CD1c-positive myeloid dendritic cell (primary cell): ENCODE measurements at regions not wholly inside any gene's neighbourhood (a gene's known extent, or its start where the extent isn't known, plus 50 kb on each side); places are given as distances from the start of the nearest gene placed in this dataset.
"Not testable (repeated sequence)": the region's sequence is repeated elsewhere in the genome, so short reads cannot be mapped to it uniquely, and the experiment has no call there.

ENCODE experiments used
- DNase-seq: peaks from one replicate; pipeline ENCODE4 v3.0.0-alpha.2; 2016; ENCODE audit errors: extremely low spot score

DNA sequence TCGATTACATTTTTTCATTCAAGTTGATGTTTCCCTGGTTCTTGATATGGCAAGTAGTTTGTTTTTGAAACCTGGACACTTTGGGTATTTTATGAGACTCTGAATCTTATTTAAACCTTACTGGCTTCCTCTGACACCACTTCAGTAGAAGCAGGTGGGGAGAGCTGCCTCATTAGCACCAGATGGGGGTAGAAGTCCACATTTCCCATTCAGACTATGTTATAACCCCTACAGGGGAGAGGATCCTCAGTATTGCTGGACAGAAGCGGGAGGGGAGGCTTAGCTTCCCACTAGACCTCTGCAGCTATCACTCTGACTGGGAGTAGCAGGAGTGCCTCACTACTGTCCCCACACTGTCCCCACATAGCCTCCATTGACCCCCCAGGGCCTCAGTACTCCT is 145.3 kb upstream of the SLC35G4 start:
- DNase-seq = no peak

DNA sequence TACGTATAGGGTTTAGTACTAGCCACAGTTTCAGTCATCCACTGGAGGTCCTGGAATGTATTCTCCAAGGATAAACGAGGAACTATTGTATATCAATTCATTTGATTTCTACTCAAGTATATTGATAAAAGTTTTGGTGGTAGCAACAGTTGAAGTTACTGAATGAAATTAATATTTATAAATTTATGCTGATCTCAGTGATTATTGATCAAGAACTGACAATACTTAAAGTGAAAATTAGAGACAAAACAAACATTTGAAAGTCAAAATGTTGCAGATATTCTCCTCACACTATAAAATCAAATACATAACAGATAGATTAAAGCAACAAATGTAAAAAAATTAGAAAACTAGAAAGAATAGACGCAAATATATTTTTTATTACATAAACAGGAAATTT is 150.9 kb upstream of the SLC35G4 start:
- DNase-seq = no peak

DNA sequence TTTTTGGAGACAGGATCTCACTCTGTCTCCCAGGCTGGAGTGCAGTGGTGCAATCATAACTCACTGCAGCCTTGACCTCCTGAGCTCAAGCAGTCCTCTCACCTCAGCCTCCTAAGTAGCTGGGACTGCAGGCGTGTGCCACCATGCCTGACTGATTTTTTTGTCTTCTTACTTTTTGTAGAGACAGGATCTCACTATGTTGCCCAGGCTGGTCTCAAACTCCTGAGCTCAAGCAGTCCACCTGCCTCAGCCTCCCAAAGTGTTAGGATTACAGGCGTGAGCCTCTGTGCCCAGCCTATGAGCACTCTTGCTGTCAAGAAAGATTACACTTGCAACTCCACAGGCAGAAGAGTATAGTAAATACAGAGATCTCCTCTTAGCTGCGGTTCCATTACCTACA is 151.5 kb upstream of the SLC35G4 start:
- DNase-seq = not testable (repeated sequence)

DNA sequence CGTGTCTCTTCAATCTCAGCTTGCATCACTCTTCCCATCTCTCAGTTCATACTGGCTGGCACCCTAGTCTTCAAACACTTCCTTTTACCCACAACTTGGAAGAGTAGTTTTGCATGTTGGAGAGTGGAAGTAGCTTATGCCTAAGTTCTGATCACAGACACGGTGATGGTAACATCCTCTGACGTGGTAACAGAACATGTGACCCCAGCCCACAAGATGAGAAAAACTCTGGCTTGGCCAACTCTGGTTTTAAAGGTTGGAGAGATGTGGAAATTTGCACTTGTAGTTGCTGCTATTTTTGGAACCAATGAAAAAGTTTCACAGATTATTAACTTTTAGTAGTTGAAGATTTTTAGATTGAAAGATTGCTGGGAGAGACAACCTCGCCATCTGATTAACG is 155.4 kb upstream of the SLC35G4 start:
- DNase-seq = no peak

DNA sequence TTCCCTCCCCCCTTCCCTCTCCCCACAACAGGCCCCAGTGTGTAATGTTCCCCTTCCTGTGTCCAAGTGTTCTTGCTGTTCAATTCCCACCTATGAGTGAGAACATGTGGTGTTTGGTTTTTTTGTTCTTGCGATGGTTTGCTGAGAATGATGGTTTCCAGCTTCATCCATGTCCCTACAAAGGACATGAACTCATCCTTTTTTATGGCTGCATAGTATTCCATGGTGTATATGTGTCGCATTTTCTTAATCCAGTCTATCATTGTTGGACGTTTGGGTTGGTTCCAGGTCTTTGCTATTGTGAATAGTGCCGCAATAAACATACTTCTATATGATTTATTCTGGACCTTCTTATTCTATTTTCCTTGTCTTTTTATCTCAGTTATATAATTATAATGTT is 165.2 kb upstream of the SLC35G4 start:
- not testable (repeated sequence) for DNase-seq

DNA sequence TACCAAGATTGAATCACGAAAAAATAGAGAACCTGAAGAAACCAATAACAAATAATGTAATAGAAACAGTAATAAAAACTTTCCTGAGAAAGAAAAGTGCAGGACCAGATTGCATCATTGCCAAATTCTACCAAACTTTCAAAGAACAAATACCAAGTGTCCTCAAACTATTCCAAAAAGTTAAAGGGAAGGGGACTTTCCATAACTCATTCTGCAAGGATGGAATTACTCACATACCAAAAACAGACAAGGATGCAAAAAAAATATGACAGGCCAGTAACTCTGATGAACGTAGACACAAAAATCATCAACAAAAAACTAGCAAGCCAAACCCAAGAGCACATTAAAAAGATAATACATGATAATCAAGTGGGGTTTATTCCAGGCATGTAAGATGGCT is 172.3 kb upstream of the SLC35G4 start:
- DNase-seq = no peak

DNA sequence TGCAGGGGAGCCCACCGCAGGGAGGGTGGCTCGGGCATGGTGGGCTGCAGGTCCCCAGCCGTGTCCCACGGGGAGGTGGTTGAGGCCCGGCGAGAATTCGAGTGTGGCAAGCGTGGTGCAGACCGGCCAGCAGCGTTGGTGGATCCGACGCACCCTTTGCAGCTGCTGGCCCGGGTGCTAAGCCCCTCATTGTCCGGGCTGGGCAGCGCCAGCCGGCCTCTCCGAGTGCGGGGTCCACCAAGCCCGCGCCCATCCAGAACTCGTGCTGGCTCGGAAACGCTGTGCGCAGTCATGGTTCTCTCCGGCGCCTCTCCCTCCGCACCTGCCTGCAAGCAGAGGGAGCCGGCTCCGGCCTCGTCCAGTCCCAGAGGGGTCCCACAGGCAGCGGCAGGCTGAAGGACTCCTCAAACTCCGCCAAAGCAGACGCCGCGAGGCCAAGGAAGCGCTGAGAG is 177.0 kb upstream of the SLC35G4 start:
- no peak for DNase-seq

DNA sequence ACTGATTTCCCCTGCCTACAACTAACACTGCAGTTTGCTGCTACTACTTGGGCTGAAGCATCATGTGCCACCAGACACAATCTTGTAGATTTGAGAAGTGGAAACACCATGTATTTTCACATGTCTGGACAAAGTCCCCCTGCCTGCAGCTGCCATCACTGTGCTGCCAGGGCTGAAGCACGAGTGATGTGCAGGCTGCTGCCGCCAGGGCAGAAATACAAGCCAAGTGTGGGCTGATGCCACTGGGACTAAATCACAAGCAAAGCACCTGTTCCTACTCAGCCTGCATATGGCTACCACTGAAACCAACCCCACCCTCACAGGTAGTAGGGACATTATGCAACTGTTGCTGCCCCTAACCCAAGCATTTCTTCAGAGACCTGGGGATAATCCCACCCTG is 179.5 kb upstream of the SLC35G4 start:
- DNase-seq = no peak

DNA sequence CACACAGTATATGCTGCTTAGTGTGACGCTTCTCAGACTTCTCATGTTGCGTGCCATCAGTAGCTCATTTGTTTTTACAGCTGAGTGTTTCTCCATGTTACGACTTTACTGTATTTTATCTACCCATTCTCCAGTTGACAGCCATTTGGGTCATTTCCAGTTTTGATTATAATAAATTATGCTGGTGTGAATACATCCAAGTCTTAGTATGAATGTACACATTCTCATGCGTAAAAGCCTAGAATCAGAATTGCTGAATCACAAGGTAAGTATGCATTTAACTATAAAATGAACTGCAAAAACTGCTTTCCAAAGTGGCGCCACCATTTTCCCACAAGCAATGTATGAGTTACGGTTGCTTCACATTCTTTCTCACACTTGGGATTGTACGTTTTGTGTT is 184.2 kb upstream of the SLC35G4 start:
- no peak for DNase-seq

DNA sequence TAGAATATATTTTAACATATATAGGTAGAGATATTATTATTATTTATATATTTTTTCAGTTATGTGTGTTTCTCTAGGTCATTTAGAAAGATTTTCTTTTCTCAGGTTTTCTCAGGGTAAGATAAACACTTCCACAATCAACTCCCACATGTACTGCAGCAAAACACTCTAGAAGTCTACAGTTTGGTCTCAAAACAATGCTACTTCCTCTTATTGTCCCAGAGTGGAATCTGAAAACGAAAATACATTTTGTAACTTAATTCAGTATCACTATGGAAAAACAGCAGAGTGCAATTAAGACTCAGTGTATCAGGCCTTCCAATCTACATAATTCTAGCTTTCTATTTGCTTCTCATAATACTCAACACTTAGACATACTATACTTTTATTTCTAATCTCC is 190.1 kb upstream of the SLC35G4 start:
- peak; percentile 30 for DNase-seq

DNA sequence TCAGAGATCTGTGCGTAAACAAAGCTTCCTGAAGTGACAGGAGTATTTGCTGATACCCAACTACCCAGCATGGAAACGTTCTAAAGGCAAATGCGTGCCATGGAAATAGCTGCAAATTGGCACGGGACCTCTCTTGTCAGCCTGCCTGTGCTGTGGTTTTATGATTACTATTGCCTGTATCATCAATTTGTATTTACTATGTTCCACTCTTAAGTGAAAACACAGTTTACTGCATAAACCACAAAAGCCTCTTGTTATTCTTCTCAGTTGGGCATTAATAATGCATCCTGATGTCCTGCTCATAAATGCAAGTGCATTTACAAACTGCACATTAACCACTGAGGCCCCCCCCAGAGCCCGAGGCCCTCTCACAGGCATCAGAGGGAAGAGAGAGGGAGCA is 196.6 kb upstream of the SLC35G4 start:
- DNase-seq = no peak

DNA sequence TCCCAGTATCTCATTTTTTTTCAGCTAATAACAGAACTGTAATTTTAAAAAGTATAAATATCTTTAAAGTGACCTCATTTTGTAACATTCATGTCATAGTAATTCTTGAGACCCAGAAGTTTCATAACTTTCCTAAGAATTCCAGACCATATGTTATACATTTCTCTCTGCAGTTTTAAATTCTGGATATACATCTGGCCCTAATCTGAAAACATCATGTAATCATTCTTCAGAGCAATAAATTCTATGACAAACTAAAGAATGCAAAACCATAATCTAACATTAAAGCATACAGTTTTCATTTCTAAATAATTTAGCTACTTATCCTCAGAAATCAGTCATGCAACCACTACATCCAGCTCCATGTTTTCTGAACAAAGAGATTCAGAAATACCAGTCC is 198.3 kb upstream of the SLC35G4 start:
- no peak for DNase-seq

DNA sequence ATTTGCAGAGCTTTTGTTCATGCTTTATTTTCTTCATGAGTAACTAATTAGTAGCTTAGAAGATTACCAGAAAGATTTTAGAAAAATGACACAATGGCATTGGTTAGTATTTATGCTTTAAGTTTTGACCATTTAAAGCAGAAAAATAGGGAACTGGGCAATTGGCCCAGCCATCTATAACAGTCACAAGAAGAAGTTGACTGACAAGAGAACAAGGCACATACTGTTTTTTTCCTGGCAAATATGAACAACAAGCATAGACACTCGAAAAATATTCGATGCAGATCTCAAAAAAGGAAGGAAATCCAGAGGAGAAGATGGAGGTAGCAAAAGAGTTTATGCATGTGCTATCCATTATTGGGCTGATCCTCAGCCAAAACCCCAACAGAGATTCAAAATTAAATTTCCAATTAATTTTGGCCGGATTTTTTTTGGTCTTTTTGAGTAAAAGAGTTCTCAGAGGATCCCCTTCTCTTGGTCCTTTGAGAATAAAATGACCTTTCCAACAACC is 200.8 kb upstream of the SLC35G4 start:
- no peak for DNase-seq

DNA sequence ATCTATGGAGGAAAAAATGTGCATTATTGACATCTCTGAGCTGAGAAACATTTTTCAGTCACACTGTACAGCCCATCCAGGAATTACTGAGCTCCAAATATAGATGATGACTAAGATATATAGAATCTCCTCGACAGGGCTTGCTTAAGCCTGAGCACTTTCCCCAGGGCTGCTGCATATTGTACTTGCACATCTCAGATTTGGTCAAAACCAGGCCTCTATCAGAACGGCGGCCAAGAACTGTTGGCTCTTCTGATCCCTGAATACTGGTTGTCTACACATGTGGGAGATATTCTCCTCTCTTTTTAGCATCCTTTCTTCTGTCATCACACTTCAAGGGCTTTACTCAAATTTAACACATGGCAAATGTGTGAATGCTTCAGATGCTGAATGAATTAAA is 201.5 kb upstream of the SLC35G4 start:
- no peak for DNase-seq

DNA sequence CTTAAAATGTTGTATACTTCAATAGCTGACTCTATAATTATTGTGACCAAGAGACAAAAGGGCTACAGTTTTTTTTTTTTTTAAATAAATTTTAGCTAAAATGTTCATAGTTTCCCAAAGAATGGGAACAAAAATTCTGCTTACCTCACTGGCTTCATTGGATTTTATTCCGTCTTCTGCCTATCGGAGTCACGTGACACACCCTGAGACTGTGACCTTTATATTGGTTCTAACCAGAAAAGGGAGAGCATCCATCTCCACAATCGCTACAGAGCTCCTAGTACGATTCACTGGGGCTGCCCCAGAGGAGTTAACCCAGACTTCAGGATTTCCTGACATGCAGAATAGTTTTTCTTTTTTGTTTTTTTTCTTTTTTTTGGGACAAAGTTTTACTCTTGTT is 203.6 kb upstream of the SLC35G4 start:
- DNase-seq = no peak

DNA sequence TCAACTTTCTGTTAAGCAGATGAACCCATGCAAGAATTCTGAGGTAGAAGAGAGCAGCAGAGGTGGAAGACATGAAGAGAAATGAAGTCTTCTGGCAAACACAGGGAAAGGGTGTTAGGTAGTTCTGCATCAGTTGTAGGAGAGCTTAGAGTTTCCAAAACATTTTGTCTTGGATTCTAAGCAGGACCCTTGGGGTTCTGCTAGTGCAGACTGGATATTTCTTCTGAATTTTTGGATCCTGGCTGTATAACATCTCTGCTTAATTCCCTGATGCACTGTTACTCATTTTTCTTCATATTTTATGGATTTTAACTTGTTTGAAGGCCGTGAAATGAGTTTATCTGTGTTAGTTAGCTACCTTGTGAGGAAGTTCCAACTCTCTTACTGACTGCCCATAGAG is 208.7 kb upstream of the SLC35G4 start:
- no peak for DNase-seq

DNA sequence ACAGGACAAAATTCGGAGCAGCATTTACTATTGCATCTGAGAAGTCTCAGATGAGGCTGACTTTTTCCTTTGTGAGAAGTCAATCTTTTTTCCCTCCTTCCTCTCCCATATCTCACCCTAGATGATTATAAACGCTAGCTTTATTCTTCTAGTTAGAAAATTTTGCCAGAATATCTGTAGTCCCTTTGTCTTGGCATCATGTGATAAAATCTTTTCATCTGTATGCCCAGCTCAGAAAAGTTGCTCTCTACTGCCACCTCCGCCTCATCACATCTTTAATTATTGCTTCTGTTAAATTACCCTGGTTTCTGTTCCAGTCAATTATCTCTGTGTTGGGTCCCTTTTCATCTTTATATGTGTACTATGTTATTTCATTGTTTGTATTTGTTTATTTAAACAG is 210.8 kb upstream of the SLC35G4 start:
- no peak for DNase-seq

DNA sequence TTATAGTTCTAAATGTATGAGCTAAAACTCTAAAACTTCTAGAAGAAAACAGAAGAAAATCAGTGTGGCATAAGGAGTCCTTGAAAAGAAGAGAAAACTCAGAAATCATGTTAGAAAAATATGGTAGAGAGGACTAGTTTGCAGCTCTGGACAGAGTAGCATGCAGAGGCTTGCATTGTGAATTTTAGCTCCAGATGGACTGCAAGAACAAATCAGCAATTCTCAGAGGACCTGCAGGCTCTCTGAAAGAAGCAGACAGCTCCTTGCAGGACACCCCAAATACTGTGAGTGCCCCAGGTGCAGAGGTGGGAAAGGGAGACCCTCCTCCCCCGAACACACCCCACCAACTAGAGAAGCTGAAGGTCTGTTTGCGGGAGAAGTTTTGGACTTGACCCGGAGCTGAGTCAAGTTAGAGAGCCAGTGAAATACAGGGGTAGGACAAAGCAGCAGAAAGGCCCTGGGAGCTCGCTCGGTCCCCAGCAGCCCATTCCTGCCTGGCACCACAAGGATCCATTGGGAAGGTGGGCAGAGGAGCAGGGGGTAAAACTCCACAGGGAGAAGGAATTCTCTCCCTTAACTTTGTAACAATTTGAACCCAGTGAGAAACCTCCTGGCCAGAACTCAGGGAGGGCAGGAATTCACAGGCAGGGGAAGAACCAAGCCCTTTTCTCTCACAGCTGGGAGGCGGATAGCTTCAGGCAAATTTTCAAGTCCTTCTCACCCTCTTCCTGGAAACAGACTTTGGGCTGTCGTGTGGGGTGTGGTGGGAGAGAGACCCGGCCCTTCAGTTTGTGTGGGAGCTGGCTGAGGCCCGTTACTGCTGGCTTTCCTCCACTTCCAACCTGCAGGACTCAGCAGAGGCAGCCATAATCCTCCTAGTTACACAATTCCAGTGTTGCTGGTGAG is 216.2 kb upstream of the SLC35G4 start:
- DNase-seq = no peak

DNA sequence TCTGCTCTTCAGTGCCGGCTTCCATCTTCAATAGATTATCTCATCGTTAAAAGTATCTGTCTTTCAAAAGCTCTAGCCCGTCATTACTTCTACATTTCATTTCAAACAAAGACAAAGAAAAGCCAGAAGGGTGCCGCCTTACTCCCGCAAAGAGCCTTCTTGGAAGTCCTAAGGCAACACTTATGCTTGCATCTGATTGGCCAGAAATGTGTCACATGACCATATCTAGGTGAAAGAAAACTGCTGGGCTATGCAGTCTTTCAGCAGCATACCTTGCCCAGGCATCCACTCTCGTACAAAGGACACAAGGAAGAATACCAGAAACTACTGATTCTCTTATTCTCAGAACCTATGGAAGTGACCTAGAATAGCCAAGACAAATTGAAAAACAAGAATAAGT is 217.1 kb upstream of the SLC35G4 start:
- no peak for DNase-seq

DNA sequence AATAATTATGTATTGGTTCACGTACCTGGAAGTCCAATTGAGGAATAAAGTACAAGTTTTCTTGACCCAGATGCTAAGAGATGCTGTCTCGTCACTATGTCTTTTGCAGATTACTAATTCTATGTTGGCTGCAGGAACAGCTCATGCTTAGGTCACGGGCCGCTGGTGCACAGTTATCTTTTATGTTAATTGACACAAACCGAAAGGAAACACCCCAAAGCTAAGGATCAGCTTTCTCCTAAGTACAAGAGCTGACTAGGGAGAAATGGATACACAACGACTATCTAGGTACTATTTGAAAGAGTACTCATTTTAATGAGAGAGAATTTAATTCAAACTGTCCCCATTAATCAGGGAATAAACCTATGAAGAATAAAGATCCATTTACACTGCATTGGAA is 217.7 kb upstream of the SLC35G4 start:
- no peak for DNase-seq

DNA sequence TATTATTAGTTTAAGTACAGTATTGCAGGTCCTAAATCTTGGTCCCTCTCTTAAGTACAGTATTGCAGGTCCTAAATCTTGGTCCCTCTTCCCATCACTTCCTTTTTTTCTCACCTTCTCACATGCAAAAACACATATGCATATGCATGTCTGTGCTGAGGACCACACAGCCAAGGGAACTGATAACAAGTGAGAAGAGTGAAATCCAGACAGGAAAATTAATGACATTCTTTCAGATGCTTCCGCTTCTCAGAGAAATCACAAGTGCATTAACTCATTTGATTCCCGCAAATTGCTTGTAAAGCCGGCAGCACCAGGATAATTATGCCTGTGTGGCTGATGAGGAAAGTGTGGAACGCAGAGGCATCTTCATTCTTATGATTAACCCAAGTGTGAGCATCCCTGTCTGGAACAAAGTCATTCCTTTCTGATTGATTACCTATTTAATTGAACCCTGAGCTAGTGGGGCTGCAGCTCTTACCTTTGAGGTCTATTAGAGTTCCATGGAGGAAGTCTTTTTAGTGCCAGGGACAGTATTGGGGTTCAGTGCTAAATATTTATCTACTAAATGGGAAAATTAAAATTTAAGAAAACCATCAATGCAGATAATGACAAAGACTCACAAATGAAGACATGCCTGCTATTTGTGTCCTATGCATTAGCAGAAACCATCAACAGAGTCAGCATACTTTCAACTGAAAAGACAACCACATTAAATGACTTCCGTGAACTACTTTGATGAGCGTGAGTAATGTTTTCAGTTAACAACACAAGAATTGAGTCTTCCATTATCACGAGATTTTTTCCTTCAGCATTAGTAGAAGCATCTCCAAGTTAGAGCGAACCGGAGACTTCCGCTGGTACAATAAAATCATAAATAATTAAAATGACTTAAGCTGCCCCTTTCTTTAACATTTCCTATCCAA is 220.4 kb upstream of the SLC35G4 start:
- no peak for DNase-seq

DNA sequence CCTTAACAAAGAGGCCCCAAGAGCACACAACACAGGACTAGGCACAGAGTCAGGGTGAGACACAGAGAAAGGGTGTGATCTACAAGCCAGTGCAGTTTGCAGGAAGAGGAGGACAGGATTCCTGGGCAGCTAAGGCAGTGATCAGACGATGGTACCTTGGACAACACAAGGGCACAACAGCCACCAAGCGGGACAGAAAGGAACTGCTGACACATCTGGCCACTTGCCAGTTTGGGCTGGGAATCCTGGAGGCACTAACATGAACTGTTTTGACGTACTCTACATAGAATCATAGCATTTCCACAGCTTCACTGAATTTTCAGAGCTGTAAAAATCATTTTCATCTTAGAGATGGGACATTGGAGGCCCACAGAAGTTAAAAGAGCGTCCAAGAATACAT is 221.5 kb upstream of the SLC35G4 start:
- DNase-seq = peak; percentile 36

DNA sequence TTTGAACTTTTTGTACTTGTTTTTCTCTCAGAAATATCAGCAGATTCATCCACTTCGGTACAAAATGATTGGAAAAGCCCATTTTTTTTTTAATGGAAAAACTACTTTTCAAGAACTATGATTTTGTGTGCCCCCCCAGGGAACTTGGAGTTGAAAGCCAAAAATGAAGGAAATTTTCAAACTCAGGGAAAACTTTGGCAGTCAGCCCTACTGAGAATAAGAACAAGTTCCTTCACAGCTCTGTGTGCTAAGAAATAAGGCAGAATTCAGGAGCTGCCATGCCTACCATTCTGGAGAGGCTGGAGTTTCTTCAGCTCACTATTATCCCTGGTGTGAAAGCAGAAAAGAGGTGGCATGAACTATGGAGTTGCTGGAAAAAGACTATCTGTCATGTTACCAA is 226.0 kb upstream of the SLC35G4 start:
- DNase-seq = no peak
